CMK (cell line): ENCODE measurements at regions not wholly inside any gene's neighbourhood (a gene's known extent, or its start where the extent isn't known, plus 50 kb on each side); places are given as distances from the start of the nearest gene placed in this dataset.

Experiments
- DNase-seq: peaks from one replicate; pipeline ENCODE4 v3.0.0-alpha.2; 2010; ENCODE audit warnings: low read depth

DNA sequence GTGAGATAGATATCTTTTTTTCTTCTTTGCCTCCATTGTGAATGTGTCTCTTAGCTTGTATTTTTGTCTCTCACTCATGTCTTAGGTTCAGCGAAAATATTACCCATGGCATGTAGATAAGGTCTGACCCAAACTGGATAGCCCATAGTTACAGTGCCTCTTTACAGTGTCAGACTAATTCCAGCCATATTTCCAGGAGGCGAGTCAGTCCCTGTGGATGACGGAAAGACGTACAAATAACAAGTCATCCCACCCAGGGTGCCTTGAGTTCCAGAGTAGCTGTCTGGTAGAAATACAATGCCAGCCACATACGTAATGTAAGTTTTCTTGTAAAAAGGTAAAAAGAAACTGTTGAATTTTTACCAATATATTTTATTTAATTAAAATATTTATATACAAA, 157.3 kb downstream of the ZNF281 start:
- DNase-seq = no peak

DNA sequence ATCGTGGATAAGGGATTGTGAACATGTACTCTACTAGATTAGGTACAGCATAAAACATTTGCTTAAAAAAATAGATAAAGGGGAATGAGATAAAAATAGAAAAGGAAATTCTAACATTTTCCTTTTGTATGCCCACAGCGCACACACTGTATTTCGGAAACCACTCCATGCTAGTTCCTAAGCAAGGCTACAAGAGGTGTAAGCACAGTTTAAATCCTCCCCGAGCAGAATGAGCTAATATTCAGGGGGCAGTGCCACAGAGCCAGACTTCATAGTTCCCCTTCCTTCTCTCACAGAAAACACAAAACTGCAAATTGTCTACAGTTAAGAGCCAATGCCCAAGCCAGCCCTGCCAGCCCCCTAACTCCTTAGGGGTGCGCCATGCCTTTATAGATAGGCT, 159.4 kb downstream of the ZNF281 start:
- DNase-seq = no peak

DNA sequence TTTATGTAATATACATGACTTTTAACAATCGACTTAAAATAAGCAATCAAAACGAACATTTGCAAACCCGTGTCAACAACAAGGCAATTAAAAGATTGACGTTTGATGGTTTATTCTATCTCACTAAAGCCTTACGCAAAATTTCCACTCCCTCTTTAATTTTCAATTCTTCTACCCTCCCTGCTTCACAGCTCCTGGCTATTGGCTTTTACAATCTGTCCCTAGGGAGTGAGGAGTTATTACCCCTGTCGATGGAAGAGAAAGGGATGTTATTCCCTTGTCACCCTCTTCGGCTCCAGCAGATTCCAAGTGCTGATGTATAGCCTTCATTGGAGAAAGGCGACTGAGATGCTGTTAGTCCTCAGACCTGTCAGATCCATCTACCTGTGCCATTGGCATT, 161.3 kb downstream of the ZNF281 start:
- DNase-seq = no peak

DNA sequence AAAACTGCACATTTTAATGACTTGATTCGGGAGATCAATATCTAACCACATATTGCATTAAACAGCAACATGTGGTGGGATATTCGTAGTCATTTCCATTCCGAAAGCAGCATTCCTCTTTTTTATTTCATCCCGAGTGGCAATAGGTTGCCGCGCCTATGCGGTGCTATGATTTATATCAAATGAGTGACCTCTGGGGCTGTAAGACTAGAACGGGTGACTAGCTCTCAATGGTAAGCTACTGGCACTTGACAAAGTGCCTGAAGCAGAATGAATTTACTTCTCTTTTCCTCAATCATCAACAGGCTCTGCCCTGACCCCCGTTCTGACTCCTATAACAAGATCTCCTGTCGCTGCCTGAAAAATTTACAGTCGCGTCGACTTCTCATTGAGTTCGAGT, 162.3 kb downstream of the ZNF281 start:
- DNase-seq = no peak

DNA sequence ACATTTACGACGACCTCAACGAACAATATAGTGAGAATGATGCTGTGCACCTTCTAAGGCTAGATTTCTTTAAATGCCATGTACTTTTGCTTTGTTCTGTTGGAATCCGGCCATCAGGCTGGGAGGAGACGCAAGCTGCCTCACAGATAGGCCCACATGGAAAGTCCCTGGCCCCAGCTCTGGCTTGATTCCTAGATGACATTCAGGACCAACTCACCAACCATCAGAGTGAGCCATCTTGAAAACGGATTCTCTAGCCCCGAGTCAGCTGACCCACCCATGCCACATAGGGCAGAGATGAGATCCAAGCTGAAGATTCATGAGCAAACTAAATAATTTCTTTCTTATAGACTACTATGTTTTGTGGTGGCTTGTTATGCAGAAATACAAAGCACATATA, 164.4 kb downstream of the ZNF281 start:
- DNase-seq = no peak

DNA sequence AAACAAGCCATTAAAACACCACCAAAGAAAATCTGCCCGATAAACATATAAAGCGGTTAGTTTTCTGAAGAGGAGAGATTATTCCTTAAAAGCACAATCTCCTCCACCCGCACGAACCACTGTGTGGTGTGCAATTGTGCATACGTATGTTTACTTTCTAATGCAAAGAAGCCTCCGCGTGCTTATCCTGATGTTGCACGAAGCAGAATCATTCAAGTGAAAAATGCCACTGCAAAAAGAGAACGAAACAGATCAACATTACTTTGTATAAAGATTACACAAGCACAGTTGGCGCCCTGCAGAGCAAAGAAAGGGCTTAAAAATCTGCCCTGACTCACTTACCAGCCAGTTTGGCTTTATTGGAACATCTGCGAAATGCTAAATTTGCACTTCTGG, 166.8 kb downstream of the ZNF281 start:
- no peak for DNase-seq

DNA sequence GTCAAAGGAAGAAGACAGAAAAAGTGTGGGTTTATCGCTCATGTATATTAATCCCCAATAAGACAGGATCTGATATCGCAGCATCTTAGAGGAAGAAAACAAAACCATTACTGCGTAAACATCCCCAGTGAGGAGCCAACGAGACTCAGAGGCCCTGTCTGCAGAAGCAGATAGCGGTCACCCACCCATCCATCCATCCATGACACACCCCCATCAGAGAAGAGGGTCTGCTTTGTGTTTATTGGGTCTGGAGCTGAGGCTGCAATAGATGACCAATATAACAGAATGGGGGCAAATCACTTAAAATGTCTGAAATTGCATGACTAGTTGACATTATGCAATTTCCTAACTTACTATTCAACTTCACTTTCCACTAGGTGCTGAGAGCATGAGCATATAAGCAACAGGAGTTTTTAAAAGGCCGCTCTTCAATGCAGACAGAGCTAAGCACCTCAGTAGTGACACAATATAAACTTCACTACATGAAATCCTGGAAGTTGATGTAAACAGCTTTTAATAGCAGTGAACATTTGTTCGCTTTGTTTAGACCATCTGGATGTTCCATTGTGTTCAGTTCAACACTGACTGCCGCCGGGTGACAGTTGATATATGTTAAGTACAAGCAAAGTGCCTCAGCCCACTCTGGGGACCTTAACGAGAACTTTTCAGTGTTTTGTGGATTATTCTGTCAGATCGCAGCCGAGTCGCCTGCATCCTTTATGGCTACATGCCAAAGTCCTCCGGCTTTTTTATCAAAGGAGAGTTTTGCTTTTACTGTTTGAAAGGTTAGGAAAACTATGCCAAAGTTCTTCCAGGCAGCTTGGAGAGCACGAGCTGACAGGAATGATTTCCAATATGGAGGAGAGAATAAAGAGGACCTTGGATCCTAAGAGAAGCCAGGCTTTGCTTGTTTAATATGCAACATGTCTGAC, 167.5 kb downstream of the ZNF281 start:
- no peak for DNase-seq

DNA sequence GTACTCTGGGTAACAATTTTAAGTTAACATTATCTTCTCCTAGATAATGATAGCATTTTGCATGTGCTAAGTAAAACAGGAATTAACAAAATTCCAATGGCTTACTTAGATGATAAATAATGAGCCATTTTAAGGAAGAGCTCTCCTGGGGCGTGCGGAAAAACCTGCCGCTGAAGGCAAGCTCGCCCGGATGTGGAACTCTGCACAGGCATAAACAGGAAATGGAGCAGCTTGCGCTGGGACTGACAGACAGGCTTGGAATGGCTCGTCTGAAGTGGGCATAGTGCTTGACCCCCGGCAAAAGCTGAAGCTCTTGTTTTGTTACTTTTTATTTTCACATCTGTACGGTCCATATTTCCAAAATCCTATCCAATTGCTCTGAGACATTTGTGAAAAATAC, 169.2 kb downstream of the ZNF281 start:
- no peak for DNase-seq

DNA sequence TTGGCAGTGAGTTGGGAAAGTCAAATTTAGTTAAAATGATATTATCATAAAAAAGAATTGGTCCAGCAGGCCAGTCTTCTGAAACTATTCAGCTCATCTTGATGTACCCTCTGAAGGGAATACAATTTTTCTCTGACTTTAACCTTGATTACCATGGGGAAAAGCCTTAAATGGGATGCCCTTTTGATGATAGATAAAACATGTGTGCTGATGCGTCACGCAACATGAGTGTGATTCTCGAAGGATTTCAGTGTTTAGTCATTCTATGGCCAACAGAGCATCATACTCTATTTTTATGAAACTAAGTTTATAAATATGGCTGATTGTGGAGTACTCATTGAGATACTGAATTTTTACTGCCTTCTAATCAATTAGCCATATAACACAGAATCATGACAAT, 171.5 kb downstream of the ZNF281 start:
- no peak for DNase-seq

DNA sequence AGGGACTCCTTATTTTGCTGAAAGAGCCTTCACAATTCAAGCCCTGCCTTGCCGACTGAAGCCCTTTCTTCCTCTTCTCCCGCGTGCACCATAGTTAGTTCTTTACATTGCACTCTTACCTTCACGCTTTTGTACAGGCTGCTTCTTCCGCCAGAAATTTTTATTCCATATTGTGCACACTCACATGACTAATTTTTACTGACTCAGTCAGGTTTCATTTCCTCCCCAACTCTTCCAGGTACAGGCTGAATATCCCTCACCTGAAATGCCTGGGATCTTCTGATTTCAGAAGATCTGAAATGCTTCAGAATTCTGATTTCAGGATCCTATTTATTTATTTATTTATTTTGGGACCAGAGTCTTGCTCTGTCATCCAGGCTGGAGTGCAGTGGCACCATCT, 172.8 kb downstream of the ZNF281 start:
- DNase-seq = no peak

DNA sequence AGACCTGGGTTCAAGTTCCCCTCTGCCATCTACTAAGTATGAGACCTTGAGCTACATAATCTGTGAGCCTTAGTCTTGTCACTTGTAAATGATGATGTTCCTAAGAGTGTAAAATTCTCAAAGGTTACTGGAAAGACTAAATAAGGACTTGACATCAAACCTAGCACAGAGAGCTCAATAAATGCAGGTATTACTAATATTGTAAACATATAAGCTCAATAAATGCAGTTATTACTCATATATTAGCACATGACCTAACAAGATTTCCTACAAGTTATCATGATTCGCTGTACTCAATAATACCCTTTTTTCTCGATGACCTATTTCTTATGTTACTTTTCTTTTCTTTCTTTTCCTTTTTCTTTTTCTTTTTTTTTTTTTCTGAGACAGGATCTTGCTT, 174.9 kb downstream of the ZNF281 start:
- no peak for DNase-seq

DNA sequence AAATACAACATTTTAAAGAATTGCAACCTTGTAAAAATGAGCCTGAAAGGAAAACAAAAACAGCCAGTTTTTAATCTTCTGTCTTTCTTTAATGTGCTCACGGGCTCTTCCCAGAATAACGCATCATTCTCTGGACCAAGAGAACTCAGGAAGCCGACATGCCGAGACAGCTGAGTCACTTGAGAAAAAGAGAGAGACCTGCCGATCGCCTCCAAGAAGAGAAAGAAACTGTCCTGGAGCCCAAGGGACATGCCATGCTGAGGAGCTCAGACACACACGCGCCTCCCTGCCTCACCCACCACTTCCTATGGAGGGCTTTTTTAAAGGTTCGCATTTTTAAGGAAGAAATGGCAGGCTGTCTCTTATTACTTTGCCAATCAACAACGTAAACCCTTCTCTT, 176.4 kb downstream of the ZNF281 start:
- no peak for DNase-seq

DNA sequence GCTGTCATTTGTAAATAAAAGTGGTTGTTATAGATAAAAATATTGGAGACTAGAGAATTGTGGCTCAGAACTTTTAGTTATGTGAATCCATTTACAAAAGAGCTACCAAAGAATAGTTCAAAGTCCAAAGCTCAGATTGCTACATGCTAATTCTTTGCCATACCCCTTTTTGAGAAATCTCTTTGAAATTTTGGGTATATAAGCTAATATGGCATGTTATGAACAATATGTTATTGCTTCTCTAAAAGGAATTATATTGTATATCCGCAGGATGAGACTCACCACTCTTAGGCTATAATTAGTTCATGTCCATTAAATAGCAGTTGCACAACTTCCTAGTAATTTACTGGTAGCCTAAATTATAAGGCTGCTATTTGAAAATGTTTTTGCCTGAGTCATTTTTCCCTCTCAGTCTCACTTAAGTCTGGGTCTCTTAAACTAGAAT, 178.0 kb downstream of the ZNF281 start:
- DNase-seq = no peak

DNA sequence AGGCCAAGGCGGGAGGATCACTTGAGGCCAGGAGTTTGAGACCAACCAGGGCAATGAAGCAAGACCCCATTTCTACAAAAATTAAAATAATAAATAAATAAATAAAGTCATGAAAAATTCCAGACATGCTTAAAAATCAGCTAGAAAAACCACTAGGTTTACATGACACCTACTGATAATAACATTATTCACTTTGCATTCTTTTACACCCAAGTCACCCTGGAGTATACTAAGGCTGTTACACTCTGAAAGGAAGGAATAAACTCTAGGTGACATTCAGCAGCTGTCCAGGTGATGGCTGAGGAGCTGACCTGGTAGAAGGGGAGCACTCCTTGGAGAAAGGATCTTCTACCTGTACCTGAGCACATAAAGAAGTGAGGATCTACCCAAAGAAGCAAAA, 179.2 kb downstream of the ZNF281 start:
- DNase-seq = no peak

DNA sequence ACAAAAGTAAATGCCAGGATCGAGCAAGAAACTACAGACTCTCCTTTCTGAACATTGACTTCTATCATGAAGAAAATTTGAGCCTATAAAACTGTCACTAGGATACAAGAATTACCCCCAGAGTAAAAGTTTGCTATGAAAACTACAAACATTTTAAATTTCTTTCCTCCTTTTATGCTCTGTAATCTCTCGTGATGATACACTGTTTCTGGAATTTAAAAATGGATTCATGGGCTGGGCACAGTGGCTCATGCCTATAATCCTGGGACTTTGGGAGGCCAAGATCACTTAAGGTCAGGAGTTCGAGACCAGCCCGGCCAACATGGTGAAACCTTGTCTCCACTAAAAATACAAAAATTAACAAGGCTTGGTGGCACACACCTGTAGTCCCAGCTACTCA, 181.3 kb downstream of the ZNF281 start:
- no peak for DNase-seq

DNA sequence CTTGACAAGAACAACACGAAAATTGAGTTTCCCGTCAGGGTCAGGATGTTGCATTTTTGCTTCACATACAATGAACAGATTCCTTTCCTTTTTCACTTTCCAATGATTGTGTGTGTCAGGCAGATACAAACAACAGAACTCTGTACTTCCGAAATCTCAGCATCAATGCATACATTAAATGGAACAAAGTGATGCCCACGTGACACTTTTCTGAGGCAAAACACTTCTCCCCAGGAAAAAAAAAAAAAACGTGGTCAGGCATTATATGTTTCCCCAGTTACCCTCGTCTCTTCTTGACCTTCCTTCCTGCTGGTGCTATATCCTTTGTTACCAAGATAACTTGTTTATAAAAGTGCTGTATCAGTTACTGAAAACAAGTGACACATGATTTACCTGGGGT, 181.8 kb downstream of the ZNF281 start:
- no peak for DNase-seq
